ENCODE measurements at regions not wholly inside any gene's neighbourhood (a gene's known extent, or its start where the extent isn't known, plus 50 kb on each side); places are given as distances from the start of the nearest gene placed in this dataset.

DNA sequence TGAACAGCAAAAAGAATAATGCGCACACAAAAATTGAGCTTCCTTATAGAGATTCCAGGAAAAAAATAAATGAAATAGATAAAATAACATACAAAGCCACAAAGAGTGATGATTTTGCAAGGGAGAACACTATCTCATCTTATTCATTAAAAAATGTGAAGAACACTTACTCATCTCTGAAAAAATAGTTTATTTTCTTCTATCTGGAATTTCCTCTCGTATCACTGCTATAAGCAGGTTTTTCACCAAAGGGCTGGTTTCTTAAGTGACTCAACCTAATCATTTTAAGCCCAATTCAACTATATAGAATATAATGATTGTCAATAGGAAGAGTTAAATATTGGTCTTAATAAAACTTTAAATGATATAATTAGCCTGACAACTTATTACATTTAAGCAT is 504.9 kb downstream of the NR2F1-AS1 start:
- no peak for DNase-seq (ENCODE audit: low read depth, low spot score)
- in situ Hi-C loops (cut with HindIII; ENCODE audit: low pct_unique_long_range_greater_than_20kb, low sequenced_read_pairs), result no loop called here

DNA sequence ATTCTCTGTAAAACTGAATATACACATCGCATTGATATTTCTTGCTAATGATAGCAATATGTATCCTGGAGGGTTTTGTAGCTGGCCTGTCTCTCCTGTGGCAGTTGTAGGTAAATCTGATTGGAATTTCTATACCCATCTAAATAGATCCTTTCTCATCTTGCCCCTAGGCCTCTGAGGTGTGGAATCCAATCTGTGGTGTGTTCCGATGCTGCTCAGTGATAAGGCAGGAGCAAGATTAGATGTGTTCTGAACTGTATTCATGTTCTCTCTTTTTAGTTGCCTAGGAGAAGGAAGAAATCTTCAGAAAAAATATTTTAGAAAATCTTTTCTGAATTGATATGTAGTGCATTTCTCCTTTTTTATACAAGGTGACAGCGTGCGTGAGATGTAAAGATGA is 507.5 kb downstream of the NR2F1-AS1 start:
- no peak for DNase-seq (ENCODE audit: low read depth, low spot score)
- in situ Hi-C loops (cut with HindIII; ENCODE audit: low pct_unique_long_range_greater_than_20kb, low sequenced_read_pairs), result no loop called here

DNA sequence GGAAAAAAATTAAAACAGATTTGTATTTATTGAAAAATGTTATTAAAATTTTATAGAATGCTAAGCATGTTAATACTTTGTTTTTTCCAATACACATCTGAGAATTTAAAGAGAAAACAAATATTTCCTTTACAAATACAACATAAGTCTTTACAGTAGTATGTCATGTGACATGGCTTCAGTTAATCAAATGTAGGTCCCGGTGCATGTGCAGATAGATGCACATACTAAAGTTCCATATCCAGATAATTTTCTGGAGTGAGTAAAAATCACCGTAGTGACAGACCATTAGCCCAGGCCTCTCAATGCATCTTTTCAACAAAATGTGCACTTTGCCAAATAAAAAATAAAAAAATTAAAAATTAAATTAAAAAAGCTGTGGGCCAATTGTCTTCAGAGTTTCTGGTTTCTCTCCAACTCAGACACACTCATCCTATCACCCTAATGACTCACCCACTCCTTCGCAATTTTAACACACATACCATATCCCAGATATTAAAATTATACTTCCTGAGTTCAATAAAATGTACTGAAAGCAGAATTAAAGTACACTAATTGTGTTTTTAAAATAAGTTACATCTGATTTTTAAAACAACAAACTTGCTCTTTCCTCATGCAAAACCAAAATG is 508.1 kb downstream of the NR2F1-AS1 start:
- DNase-seq (ENCODE audit: low read depth, low spot score), result no peak
- in situ Hi-C loops (cut with HindIII; ENCODE audit: low pct_unique_long_range_greater_than_20kb, low sequenced_read_pairs), result no loop called here

- in situ Hi-C loops (cut with HindIII; ENCODE audit: low pct_unique_long_range_greater_than_20kb, low sequenced_read_pairs), result no loop called here
Measured at GRCh38 chr5:93071710-93072109, 509.3 kb downstream of the NR2F1-AS1 start.

DNA sequence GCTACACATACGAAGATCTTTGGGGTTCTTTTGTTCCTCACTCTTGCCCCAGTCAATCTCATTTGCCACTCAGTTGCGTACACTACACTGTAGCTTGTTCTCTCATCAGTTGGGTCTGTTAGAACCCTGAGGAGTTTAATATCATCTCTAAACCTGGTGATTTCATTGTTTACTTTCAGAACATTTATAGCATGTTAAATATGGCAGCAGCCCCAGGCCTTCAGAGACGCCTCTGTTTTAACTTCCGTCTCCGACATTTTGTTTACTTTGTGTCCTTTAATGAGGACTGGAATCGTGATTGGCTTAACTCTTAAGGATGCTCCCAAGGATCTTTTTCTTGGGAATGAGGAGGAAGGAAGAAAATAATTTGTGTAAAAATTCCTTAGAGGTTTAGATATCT is 510.1 kb downstream of the NR2F1-AS1 start:
- no peak for DNase-seq (ENCODE audit: low read depth, low spot score)
- in situ Hi-C loops (cut with HindIII; ENCODE audit: low pct_unique_long_range_greater_than_20kb, low sequenced_read_pairs), result no loop called here

More at GRCh38 chr5:93071710-93072109, 509.3 kb downstream of the NR2F1-AS1 start:
- no peak for DNase-seq (ENCODE audit: low read depth, low spot score)

- DNase-seq (ENCODE audit: low read depth, low spot score), result no peak
- in situ Hi-C loops (cut with HindIII; ENCODE audit: low pct_unique_long_range_greater_than_20kb, low sequenced_read_pairs), result no loop called here
Measured at GRCh38 chr5:93069276-93069675, 511.7 kb downstream of the NR2F1-AS1 start.

- in situ Hi-C loops (cut with HindIII; ENCODE audit: low pct_unique_long_range_greater_than_20kb, low sequenced_read_pairs), result no loop called here
- DNase-seq (ENCODE audit: low read depth, low spot score), result peak; percentile 73
Measured at GRCh38 chr5:93062548-93062947, 518.5 kb downstream of the NR2F1-AS1 start.

DNA sequence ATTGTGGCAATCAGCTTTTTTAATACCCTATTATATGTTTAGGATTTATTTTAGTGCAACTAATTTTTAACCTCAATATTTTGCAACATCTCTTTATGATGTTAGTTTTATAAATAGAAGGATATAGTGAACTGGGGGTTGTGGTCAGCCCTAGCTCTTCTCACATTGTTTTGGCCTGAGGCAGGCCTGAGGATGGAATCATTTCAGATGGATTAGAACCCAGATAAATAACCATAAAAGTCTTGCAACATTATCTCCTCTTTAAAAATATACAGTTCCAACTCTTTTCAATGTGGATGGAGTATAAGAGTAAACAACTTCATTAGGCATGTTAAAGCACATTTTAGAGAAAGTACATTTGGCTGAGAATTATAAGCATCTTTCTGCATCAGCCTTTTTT is 522.7 kb downstream of the NR2F1-AS1 start:
- DNase-seq (ENCODE audit: low read depth, low spot score), result no peak
- in situ Hi-C loops (cut with HindIII; ENCODE audit: low pct_unique_long_range_greater_than_20kb, low sequenced_read_pairs), result no loop called here

DNA sequence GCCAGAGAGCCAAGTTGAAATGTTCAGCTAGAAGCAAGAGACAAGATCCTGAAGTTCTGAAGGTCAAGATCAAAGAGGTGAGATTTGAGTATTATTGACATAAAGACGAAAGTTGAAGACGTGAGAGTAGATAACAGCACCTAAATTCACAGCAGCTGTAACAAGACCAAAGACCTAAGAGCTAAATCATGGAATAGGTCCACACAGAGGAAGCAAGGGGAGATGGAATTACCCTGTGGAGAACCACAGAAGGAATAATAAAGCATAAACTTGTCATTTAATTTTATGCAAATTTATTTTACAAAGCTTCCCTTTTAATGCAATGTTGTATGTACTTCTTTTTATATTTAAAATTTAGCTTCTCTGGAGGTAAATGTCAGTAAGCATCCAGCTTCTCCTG is 523.7 kb downstream of the NR2F1-AS1 start:
- DNase-seq (ENCODE audit: low read depth, low spot score), result no peak
- in situ Hi-C loops (cut with HindIII; ENCODE audit: low pct_unique_long_range_greater_than_20kb, low sequenced_read_pairs), result no loop called here

GRCh38 chr5:93055971-93056370 is 525.0 kb downstream of the NR2F1-AS1 start:
- no peak for DNase-seq (ENCODE audit: low read depth, low spot score)
- in situ Hi-C loops (cut with HindIII; ENCODE audit: low pct_unique_long_range_greater_than_20kb, low sequenced_read_pairs), result no loop called here

- no peak for DNase-seq (ENCODE audit: low read depth, low spot score)
- in situ Hi-C loops (cut with HindIII; ENCODE audit: low pct_unique_long_range_greater_than_20kb, low sequenced_read_pairs), result no loop called here
Measured at GRCh38 chr5:93055561-93055960, 525.5 kb downstream of the NR2F1-AS1 start.

- in situ Hi-C loops (cut with HindIII; ENCODE audit: low pct_unique_long_range_greater_than_20kb, low sequenced_read_pairs), result no loop called here
- no peak for DNase-seq (ENCODE audit: low read depth, low spot score)
Measured at GRCh38 chr5:93054424-93055163, 526.4 kb downstream of the NR2F1-AS1 start.

DNA sequence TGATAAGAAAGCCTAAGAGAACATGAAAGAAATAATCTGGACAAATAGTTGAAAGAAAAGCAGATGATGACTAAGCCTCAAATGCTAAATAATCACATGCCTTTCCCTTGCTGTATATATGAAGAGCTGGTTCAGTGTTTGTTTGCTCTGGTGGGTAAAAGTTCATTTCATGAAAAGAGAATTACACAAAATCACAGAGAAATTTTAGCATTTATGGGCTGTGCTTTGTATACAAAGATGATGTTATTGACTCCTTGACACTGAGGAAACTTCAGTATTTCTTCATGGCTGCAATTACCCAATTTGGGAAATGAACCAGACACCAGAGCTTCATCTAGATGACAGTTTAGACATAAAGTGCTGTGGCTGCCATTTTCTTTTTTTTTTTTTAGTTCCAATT is 527.2 kb downstream of the NR2F1-AS1 start:
- in situ Hi-C loops (cut with HindIII; ENCODE audit: low pct_unique_long_range_greater_than_20kb, low sequenced_read_pairs), result no loop called here
- peak; percentile 6 for DNase-seq (ENCODE audit: low read depth, low spot score)

GRCh38 chr5:93048858-93049257 is 532.2 kb downstream of the NR2F1-AS1 start:
- DNase-seq (ENCODE audit: low read depth, low spot score), result no peak
- in situ Hi-C loops (cut with HindIII; ENCODE audit: low pct_unique_long_range_greater_than_20kb, low sequenced_read_pairs), result no loop called here

DNA sequence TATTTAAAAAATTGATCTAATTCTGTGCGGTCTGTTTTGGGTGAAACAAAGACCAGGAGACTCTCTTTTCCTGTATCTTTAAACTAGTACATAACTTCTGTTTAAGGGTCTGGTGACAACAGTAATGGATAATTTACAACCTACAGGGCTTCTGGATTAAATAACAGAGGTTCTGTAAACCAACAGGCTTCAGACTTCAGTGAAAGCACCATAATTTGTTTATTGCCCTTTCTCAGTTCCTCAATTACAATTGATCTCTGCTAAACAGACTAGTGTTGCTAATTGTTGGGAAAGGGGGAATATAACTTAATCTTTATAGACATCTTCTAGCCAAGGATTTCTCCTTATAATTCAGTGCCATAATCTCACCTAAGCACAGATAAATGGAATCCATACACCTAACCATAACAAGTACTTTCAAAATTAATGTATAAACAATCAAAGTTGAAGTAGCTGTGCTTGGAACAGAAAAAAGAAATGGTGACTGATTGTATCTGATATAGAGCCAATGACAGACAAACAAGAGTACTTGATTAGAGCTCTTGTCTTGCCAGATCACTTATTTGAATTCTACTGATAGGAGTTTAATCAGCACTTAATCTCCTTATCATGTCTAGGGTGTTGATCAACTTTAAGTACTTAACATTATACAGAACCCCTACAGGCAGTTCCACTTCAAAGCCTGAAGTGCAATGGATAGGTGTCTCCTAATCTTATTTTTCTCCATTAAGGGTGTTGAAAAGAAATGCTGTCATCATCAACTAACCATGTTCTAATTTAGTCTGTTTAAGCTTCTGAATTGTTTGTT is 536.0 kb downstream of the NR2F1-AS1 start:
- no peak for DNase-seq (ENCODE audit: low read depth, low spot score)
- in situ Hi-C loops (cut with HindIII; ENCODE audit: low pct_unique_long_range_greater_than_20kb, low sequenced_read_pairs), result no loop called here

GRCh38 chr5:93039888-93040287 is 541.1 kb downstream of the NR2F1-AS1 start:
- no peak for DNase-seq (ENCODE audit: low read depth, low spot score)
- in situ Hi-C loops (cut with HindIII; ENCODE audit: low pct_unique_long_range_greater_than_20kb, low sequenced_read_pairs), result no loop called here

DNA sequence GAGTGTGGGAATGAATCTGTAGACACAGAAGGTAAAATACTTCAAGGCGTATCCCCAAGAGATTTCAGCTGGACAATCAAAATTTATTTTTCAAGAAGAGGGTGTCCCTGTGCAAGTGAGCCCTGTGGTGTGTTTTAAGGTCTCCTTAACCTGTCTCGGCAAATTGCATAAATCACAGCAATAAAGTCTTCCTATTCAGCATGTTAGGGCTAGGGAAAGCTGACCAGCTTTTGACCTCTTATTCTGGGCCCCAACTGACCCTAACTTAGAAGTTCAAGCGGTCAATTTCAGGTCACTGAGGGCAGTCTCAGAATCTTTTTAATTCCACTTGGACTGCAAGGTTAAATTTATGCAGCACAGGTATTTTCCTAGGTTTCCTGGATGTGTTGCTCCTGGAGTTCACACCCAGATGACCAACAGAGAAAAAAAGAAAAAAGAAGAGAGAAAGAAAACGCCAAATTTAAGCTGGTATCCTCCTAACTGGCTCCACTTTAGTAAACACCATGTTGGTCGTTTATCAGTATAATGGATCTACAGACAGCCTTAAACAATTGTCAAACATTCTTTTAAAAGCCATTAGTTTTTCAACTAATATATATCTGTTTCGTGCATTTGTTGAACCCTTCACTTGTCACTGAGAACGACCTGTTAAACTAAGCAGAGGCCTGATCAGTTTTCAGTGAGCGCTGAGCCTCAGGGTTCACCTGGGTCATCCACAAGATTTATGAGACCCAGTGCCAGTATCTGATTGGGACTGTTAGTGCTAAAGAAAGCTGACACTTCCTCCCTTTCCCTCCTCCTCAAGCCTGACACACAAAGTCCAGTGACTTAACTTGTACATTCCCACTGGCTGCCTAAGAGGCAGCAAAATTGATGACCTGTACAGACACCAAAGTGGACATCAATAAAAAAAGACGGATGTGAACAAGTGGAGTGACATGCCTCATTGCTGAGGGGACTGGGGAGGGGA is 546.1 kb downstream of the NR2F1-AS1 start:
- no peak for DNase-seq (ENCODE audit: low read depth, low spot score)
- in situ Hi-C loops (cut with HindIII; ENCODE audit: low pct_unique_long_range_greater_than_20kb, low sequenced_read_pairs), result no loop called here
